ENCODE measurements at regions not wholly inside any gene's neighbourhood (a gene's known extent, or its start where the extent isn't known, plus 50 kb on each side); places are given as distances from the start of the nearest gene placed in this dataset.

- no peak overlapping the region for H3K4me2 ChIP-seq (ENCODE audit: insufficient read depth, low read length)
- no peak overlapping the region for H3K4me3 ChIP-seq (ENCODE audit: low read depth in 1 of 2, low read length in 2 of 2)
- TF ChIP-seq EZH2 (IDR thresholded peaks at IDR 0.05; ENCODE audit: borderline replicate concordance, low read depth, low read length, severe bottlenecking) (no peak), CTCF (IDR thresholded peaks at IDR 0.05; ENCODE audit: borderline replicate concordance, extremely low read depth, low read length, poor library complexity, severe bottlenecking) (no peak)
- H3K9me3 ChIP-seq (ENCODE audit: insufficient read depth, low read length, severe bottlenecking), result no peaks in the 10 kb centered on the region
- no peaks in the 10 kb centered on the region for H4K20me1 ChIP-seq (ENCODE audit: insufficient read depth, low read length)
- no peak overlapping the region for H3K9ac ChIP-seq (ENCODE audit: low read depth, low read length)
- H3K79me2 ChIP-seq (ENCODE audit: insufficient read depth, low read length), result no peaks in the 10 kb centered on the region
- ATAC-seq (ENCODE audit: insufficient read depth, low read depth) (no peak), DNase-seq (no peak)
- H3K36me3 ChIP-seq (ENCODE audit: insufficient read depth, low read length), result no peaks in the 10 kb centered on the region
- no peak overlapping the region for H3K27ac ChIP-seq (ENCODE audit: low read length)
- no peaks in the 10 kb centered on the region for H3K4me1 ChIP-seq (ENCODE audit: insufficient read depth, low read length)
- no peak overlapping the region for H2AFZ ChIP-seq (ENCODE audit: low read depth, low read length)
- no peaks in the 10 kb centered on the region for H3K27me3 ChIP-seq (ENCODE audit: insufficient read depth, low read length, poor library complexity)
These were observed 402.5 kb downstream of the PREX1 start for GRCh38 chr20:48425321-48425720.

GRCh38 chr20:48422242-48422960, 405.4 kb downstream of the PREX1 start:
- Histone ChIP-seq H3K4me2 (ENCODE audit: insufficient read depth, low read length) (no peak overlapping the region), H3K79me2 (ENCODE audit: insufficient read depth, low read length) (no peaks in the 10 kb centered on the region), H3K9ac (ENCODE audit: low read depth, low read length) (no peak overlapping the region), H3K4me1 (ENCODE audit: insufficient read depth, low read length) (no peaks in the 10 kb centered on the region), H3K27ac (ENCODE audit: low read length) (no peak overlapping the region), H3K27me3 (ENCODE audit: insufficient read depth, low read length, poor library complexity) (no peaks in the 10 kb centered on the region), H3K4me3 (ENCODE audit: low read depth in 1 of 2, low read length in 2 of 2) (no peak overlapping the region), H4K20me1 (ENCODE audit: insufficient read depth, low read length) (no peaks in the 10 kb centered on the region), H3K9me3 (ENCODE audit: insufficient read depth, low read length, severe bottlenecking) (no peaks in the 10 kb centered on the region), H2AFZ (ENCODE audit: low read depth, low read length) (no peak overlapping the region), H3K36me3 (ENCODE audit: insufficient read depth, low read length) (no peaks in the 10 kb centered on the region)
- ATAC-seq (ENCODE audit: insufficient read depth, low read depth) (no peak), DNase-seq (no peak)
- TF ChIP-seq EZH2 (IDR thresholded peaks at IDR 0.05; ENCODE audit: borderline replicate concordance, low read depth, low read length, severe bottlenecking) (no peak), CTCF (IDR thresholded peaks at IDR 0.05; ENCODE audit: borderline replicate concordance, extremely low read depth, low read length, poor library complexity, severe bottlenecking) (no peak)

- H3K4me2 ChIP-seq (ENCODE audit: insufficient read depth, low read length), result no peak overlapping the region
These were observed 406.3 kb downstream of the PREX1 start for GRCh38 chr20:48421547-48421946.

More at GRCh38 chr20:48421547-48421946, 406.3 kb downstream of the PREX1 start:
- Histone ChIP-seq H3K79me2 (ENCODE audit: insufficient read depth, low read length) (no peaks in the 10 kb centered on the region), H3K4me1 (ENCODE audit: insufficient read depth, low read length) (no peaks in the 10 kb centered on the region), H4K20me1 (ENCODE audit: insufficient read depth, low read length) (no peaks in the 10 kb centered on the region), H3K9ac (ENCODE audit: low read depth, low read length) (no peak overlapping the region), H3K9me3 (ENCODE audit: insufficient read depth, low read length, severe bottlenecking) (no peaks in the 10 kb centered on the region), H2AFZ (ENCODE audit: low read depth, low read length) (no peak overlapping the region), H3K27ac (ENCODE audit: low read length) (no peak overlapping the region), H3K4me3 (ENCODE audit: low read depth in 1 of 2, low read length in 2 of 2) (no peak overlapping the region), H3K36me3 (ENCODE audit: insufficient read depth, low read length) (no peaks in the 10 kb centered on the region), H3K27me3 (ENCODE audit: insufficient read depth, low read length, poor library complexity) (no peaks in the 10 kb centered on the region)
- ATAC-seq (ENCODE audit: insufficient read depth, low read depth) (no peak), DNase-seq (no peak)
- TF ChIP-seq EZH2 (IDR thresholded peaks at IDR 0.05; ENCODE audit: borderline replicate concordance, low read depth, low read length, severe bottlenecking) (no peak), CTCF (IDR thresholded peaks at IDR 0.05; ENCODE audit: borderline replicate concordance, extremely low read depth, low read length, poor library complexity, severe bottlenecking) (peak; percentile 26)
